HepG2 (cell line): ENCODE measurements at regions not wholly inside any gene's neighbourhood (a gene's known extent, or its start where the extent isn't known, plus 50 kb on each side); places are given as distances from the start of the nearest gene placed in this dataset.
A peak's percentile ranks its signal among the peaks of the same experiment; 100 is the strongest.

Experiments
- ATAC-seq: fragments of 200-7000 bp; cut with Tn5 transposase; 3 replicates; pipeline ENCODE4 v1.9.1; 2020; ENCODE audit warnings: mild to moderate bottlenecking, moderate library complexity
- BruUV-seq: library from RNA; stranded (reverse); fragments of 400-500 nt; replicated peaks from 2 replicates; lab custom pipeline; 2021; lab: Mats Ljungman, UMichigan
- CTCF ChIA-PET: fragments of 300-600 bp; formaldehyde crosslinking; extraction: SDS; loops from one replicate; lab custom pipeline; 2021; ENCODE audit warnings: low total read pairs, inconsistent platforms, low intra/inter-chr PET ratio; lab: Yijun Ruan, JAX
- POLR2A ChIA-PET: fragments of 350-600 bp; sonication (Branson Sonifier 250); formaldehyde crosslinking; loops from one replicate; lab custom pipeline; 2020; ENCODE audit warnings: antibody characterized with exemption, inconsistent platforms; lab: Yijun Ruan, JAX
- DNase-seq: peaks from one replicate; pipeline ENCODE4 v3.0.0-alpha.2; 2015; ENCODE audit warnings: low spot score
- FAIRE-seq: peaks from 3 replicates; lab custom pipeline; 2011; peaks lifted over from hg19 to GRCh38; lab: Jason Lieb, UNC
- H2AFZ ChIP-seq: one replicate; pipeline ENCODE4 v1.6.1; 2011; ENCODE audit warnings: low read length, inconsistent platforms
- H3K27ac ChIP-seq: fragments of 300-600 bp; 3 replicates; pipeline ENCODE4 v1.8.0; 2011; ENCODE audit warnings: mixed run types, mild to moderate bottlenecking, mixed read lengths, low read length, inconsistent platforms; ENCODE audit not compliant: insufficient read depth; ENCODE audit errors: extremely low read length
- H3K27me3 ChIP-seq, 2 experiments: fragments of 200-600 bp in 1 of 2; 2 replicates in 1 of 2; 3 replicates in 1 of 2; pipeline versions ENCODE4 v1.6.0 to v1.8.0; 2011; ENCODE audit warnings: low read length in 2 of 2, mild to moderate bottlenecking in 2 of 2, moderate library complexity in 2 of 2, inconsistent platforms in 1 of 2; ENCODE audit not compliant: insufficient read depth in 2 of 2, control insufficient read depth in 1 of 2
- H3K36me3 ChIP-seq, 2 experiments: fragments of 200-600 bp in 1 of 2; replicated peaks in 1 of 2; 2 replicates in 1 of 2; 3 replicates in 1 of 2; pipeline versions ENCODE4 v1.5.1 to v1.8.0; 2011; ENCODE audit warnings: low read length in 2 of 2, inconsistent platforms in 1 of 2; ENCODE audit not compliant: insufficient read depth in 2 of 2, control insufficient read depth in 1 of 2
- H3K4me1 ChIP-seq: 2 replicates; pipeline ENCODE4 v1.5.1; 2012; ENCODE audit warnings: low read length, inconsistent platforms; ENCODE audit not compliant: insufficient read depth
- H3K4me2 ChIP-seq: 2 replicates; pipeline ENCODE4 v1.6.0; 2011; ENCODE audit warnings: low read depth, low read length, inconsistent platforms
- H3K4me3 ChIP-seq, 3 experiments: fragments of 200-600 bp in 1 of 3; sonication (generic), shearing (Covaris generic) in 1 of 3; replicated peaks in 1 of 3; 2 replicates each; pipeline ENCODE4 v1.5.1; 2011 to 2016; ENCODE audit warnings: low read length in 3 of 3, inconsistent platforms in 2 of 3, low read depth in 2 of 3, mild to moderate bottlenecking in 2 of 3, control low read depth in 1 of 3, mixed read lengths in 1 of 3; ENCODE audit not compliant: insufficient read depth in 1 of 3
- H3K79me2 ChIP-seq: one replicate; pipeline ENCODE4 v1.6.1; 2011; ENCODE audit warnings: low read length, inconsistent platforms; ENCODE audit not compliant: insufficient read depth
- H3K9ac ChIP-seq: 2 replicates; pipeline ENCODE4 v1.6.0; 2011; ENCODE audit warnings: mild to moderate bottlenecking, low read depth, low read length, inconsistent platforms; ENCODE audit not compliant: insufficient read depth
- H3K9me3 ChIP-seq: 2 replicates; pipeline ENCODE4 v1.5.1; 2012; ENCODE audit warnings: mild to moderate bottlenecking, low read length
- H4K20me1 ChIP-seq: 2 replicates; pipeline ENCODE4 v1.6.0; 2011; ENCODE audit warnings: inconsistent platforms, mild to moderate bottlenecking, low read length, moderate library complexity; ENCODE audit not compliant: insufficient read depth
- CEBPB ChIP-seq: IDR thresholded peaks from 2 replicates; pipeline ENCODE4 v1.6.1; 2011; ENCODE audit warnings: low read depth, low read length, improper control_type of control experiment, borderline replicate concordance
- CREB1 ChIP-seq, 2 experiments: fragments of 450-650 bp in 1 of 2; IDR thresholded peaks; 2 replicates each; pipeline ENCODE4 v1.6.1; 2016 to 2017; ENCODE audit warnings: control low read depth in 1 of 2, mild to moderate bottlenecking in 1 of 2, missing compliant biosample characterization in 1 of 2, missing genetic modification characterization in 1 of 2
- FOSL2 ChIP-seq: sonication (generic); formaldehyde crosslinking; IDR thresholded peaks from 2 replicates; pipeline ENCODE4 v1.4.0; 2020; ENCODE audit warnings: missing genetic modification reagents
- MTA1 ChIP-seq: sonication (generic); formaldehyde crosslinking; IDR thresholded peaks from 2 replicates; pipeline ENCODE4 v1.4.0; 2020; ENCODE audit warnings: missing genetic modification reagents, mild to moderate bottlenecking, borderline replicate concordance
- PHF8 ChIP-seq: sonication (generic); formaldehyde crosslinking; IDR thresholded peaks from 2 replicates; pipeline ENCODE4 v1.5.0; 2020; ENCODE audit warnings: missing genetic modification reagents
- TCF7 ChIP-seq: sonication (generic); IDR thresholded peaks from 2 replicates; pipeline ENCODE4 v1.6.1; 2016; ENCODE audit warnings: antibody characterized with exemption, low read depth
- TFAP4 ChIP-seq: sonication (generic); IDR thresholded peaks from 2 replicates; pipeline ENCODE4 v1.6.1; 2016; ENCODE audit warnings: low read depth, borderline replicate concordance
- WGBS: methylation state at CpG from one replicate; pipeline ENCODE4 v1.1.6; 2017; ENCODE audit warnings: low lambda C conversion rate; 5-methylcytosine and 5-hydroxymethylcytosine counted together
- in situ Hi-C: cut with HindIII; loops from 2 replicates; pipeline ENCODE4 v1.10.0; 2017; ENCODE audit warnings: low pct_unique_long_range_greater_than_20kb; ENCODE audit not compliant: extremely low pct_ligation_motif_present
- intact Hi-C: fragments of 100-400 bp; cut with micrococcal nuclease; formaldehyde crosslinking; loops from one replicate; pipeline ENCODE4 v1.10.0; 2022; ENCODE audit not compliant: unreplicated experiment

- Histone ChIP-seq H4K20me1 (no peaks in the 10 kb centered on the region), H3K79me2 (no peaks in the 10 kb centered on the region), H2AFZ (no peak overlapping the region), H3K4me3 (no peak overlapping the region), H3K9me3 (no peaks in the 10 kb centered on the region), H3K4me2 (no peak overlapping the region), H3K27ac (no peak overlapping the region), H3K4me1 (peaks cover 29% of the 10 kb centered on the region), H3K9ac (no peak overlapping the region), H3K36me3 (no peaks in the 10 kb centered on the region), H3K27me3 (no peaks in the 10 kb centered on the region; a peak in 1 of 5 replicates)
- no TSS peak for BruUV-seq
- FAIRE-seq (no peak), ATAC-seq (no peak), DNase-seq (no peak)
- ChIA-PET POLR2A (no interaction called here), CTCF (no interaction called here)
- WGBS: 41% methylated on average over 6 of the region's 6 CpGs
- intact Hi-C loops: no loop called here
- TF ChIP-seq CREB1 (IDR thresholded peaks at IDR 0.05): peak; percentile 66
- no peak for TF ChIP-seq CREB1 (CRISPR knock-in tag; IDR thresholded peaks at IDR 0.05)
- no peak for TF ChIP-seq PHF8
- in situ Hi-C loops: no loop called here
Measured at GRCh38 chr12:67433385-67434175, 164.4 kb downstream of the CAND1 start.

- H4K20me1 ChIP-seq: no peaks in the 10 kb centered on the region
- no peaks in the 10 kb centered on the region for H3K36me3 ChIP-seq
- peaks cover 18% of the 10 kb centered on the region; the same call in 1 of the 2 replicates for H3K4me1 ChIP-seq
- no peak overlapping the region for H3K27ac ChIP-seq
- no peaks in the 10 kb centered on the region for H3K9me3 ChIP-seq
- 33% methylated on average over 3 of the region's 3 CpGs for WGBS
- intact Hi-C loops (no loop called here), in situ Hi-C loops (no loop called here)
- ChIA-PET POLR2A (no interaction called here), CTCF (no interaction called here)
- ATAC-seq (peak; percentile 75), DNase-seq (peak; percentile 46), FAIRE-seq (peak; percentile 8)
- BruUV-seq: no TSS peak
- no peak overlapping the region for H3K4me2 ChIP-seq
- TF ChIP-seq FOSL2 (CRISPR knock-in tag): peak; percentile 57
- TF ChIP-seq MTA1 (CRISPR knock-in tag): no peak
- peak; percentile 28; the same call in 1 of the 2 replicates for TF ChIP-seq TCF7
- TF ChIP-seq TFAP4: peak; percentile 57; the same call in 1 of the 2 replicates
- TF ChIP-seq CEBPB: 0 out of 2 replicates have a peak, but pooled peaks have one; percentile 18
- no peaks in the 10 kb centered on the region for H3K79me2 ChIP-seq
- no peak overlapping the region for H3K9ac ChIP-seq
- no peaks in the 10 kb centered on the region; a peak in 1 of 5 replicates for H3K27me3 ChIP-seq
- H3K4me3 ChIP-seq: no peak overlapping the region
- H2AFZ ChIP-seq: no peak overlapping the region
Measured at GRCh38 chr12:67434671-67435370, 165.7 kb downstream of the CAND1 start.
